HG02678 (cell line): ENCODE measurements at regions not wholly inside any gene's neighbourhood (a gene's known extent, or its start where the extent isn't known, plus 50 kb on each side); places are given as distances from the start of the nearest gene placed in this dataset.
"Not testable (repeated sequence)": the region's sequence is repeated elsewhere in the genome, so short reads cannot be mapped to it uniquely, and the experiment has no call there.

Experiments used
- ATAC-seq: cut with Tn5 transposase; IDR thresholded peaks from one replicate; pipeline ENCODE4 v1.9.1; 2021; ENCODE audit warnings: mild to moderate bottlenecking, moderate library complexity; ENCODE audit not compliant: unreplicated experiment

GRCh38 chr1:3989465-3989864, 89.4 kb upstream of the C1orf174 start:
- no peak for ATAC-seq

GRCh38 chr1:3992103-3992556, 92.1 kb upstream of the C1orf174 start:
- no peak for ATAC-seq

GRCh38 chr1:3992746-3993145, 92.7 kb upstream of the C1orf174 start:
- no peak for ATAC-seq

GRCh38 chr1:3993619-3994375, 93.7 kb upstream of the C1orf174 start:
- no peak for ATAC-seq

GRCh38 chr1:3995141-3995780, 95.2 kb upstream of the C1orf174 start:
- ATAC-seq: no peak

- ATAC-seq: no peak
These were observed 97.0 kb upstream of the C1orf174 start for GRCh38 chr1:3996846-3997705.

GRCh38 chr1:3998086-3998485, 98.0 kb upstream of the C1orf174 start:
- ATAC-seq: no peak

- not testable (repeated sequence) for ATAC-seq
These were observed 99.4 kb upstream of the C1orf174 start for GRCh38 chr1:3999514-3999913.

- ATAC-seq: no peak
These were observed 100.1 kb upstream of the C1orf174 start for GRCh38 chr1:3999941-4000735.

- no peak for ATAC-seq
These were observed 100.8 kb upstream of the C1orf174 start for GRCh38 chr1:4000811-4001251.

- no peak for ATAC-seq
These were observed 101.4 kb upstream of the C1orf174 start for GRCh38 chr1:4001461-4001860.

- ATAC-seq: no peak
These were observed 102.0 kb upstream of the C1orf174 start for GRCh38 chr1:4002061-4002521.

- ATAC-seq: no peak
These were observed 102.7 kb upstream of the C1orf174 start for GRCh38 chr1:4002741-4003140.

- no peak for ATAC-seq
These were observed 103.9 kb upstream of the C1orf174 start for GRCh38 chr1:4003846-4004505.

GRCh38 chr1:4004635-4005430, 104.8 kb upstream of the C1orf174 start:
- no peak for ATAC-seq

- no peak for ATAC-seq
These were observed 105.4 kb upstream of the C1orf174 start for GRCh38 chr1:4005431-4005830.

GRCh38 chr1:4006676-4007374, 106.8 kb upstream of the C1orf174 start:
- no peak for ATAC-seq

- no peak for ATAC-seq
These were observed 110.2 kb upstream of the C1orf174 start for GRCh38 chr1:4010284-4010683.
